Stimulated activated CD4-positive, alpha-beta T cell treated with anti-CD3 and anti-CD28 coated beads, Interleukin-15, amount 100 ng/mL, for 24 hours (primary cell): ENCODE measurements at regions not wholly inside any gene's neighbourhood (a gene's known extent, or its start where the extent isn't known, plus 50 kb on each side); places are given as distances from the start of the nearest gene placed in this dataset.
"Not testable (repeated sequence)": the region's sequence is repeated elsewhere in the genome, so short reads cannot be mapped to it uniquely, and the experiment has no call there.

ENCODE experiments used
- DNase-seq: peaks from one replicate; pipeline ENCODE4 v3.0.0-alpha.2; 2020

- DNase-seq = not testable (repeated sequence)
Observed at GRCh38 chr14:56990991-56991627, 180.8 kb upstream of the OTX2 start.

- DNase-seq = no peak
Observed at GRCh38 chr14:56989359-56989758, 179.1 kb upstream of the OTX2 start.

- DNase-seq = no peak
Observed at GRCh38 chr14:56979936-56980335, 169.7 kb upstream of the OTX2 start.

GRCh38 chr14:56976211-56976610 is 165.9 kb upstream of the OTX2 start:
- no peak for DNase-seq

- DNase-seq = no peak
Observed at GRCh38 chr14:56975521-56975920, 165.2 kb upstream of the OTX2 start.

- DNase-seq = no peak
Observed at GRCh38 chr14:56972948-56973347, 162.7 kb upstream of the OTX2 start.

GRCh38 chr14:56964895-56965294 is 154.6 kb upstream of the OTX2 start:
- no peak for DNase-seq

- no peak for DNase-seq
Observed at GRCh38 chr14:56963381-56963780, 153.1 kb upstream of the OTX2 start.

GRCh38 chr14:56962444-56963080 is 152.3 kb upstream of the OTX2 start:
- no peak for DNase-seq

GRCh38 chr14:56959869-56960268 is 149.6 kb upstream of the OTX2 start:
- DNase-seq = no peak

- DNase-seq = no peak
Observed at GRCh38 chr14:56959121-56959520, 148.8 kb upstream of the OTX2 start.

- no peak for DNase-seq
Observed at GRCh38 chr14:56956182-56956581, 145.9 kb upstream of the OTX2 start.

- no peak for DNase-seq
Observed at GRCh38 chr14:56955745-56956144, 145.5 kb upstream of the OTX2 start.

- DNase-seq = no peak
Observed at GRCh38 chr14:56953884-56954283, 143.6 kb upstream of the OTX2 start.

- DNase-seq = no peak
Observed at GRCh38 chr14:56952766-56953473, 142.6 kb upstream of the OTX2 start.

- no peak for DNase-seq
Observed at GRCh38 chr14:56949828-56950227, 139.5 kb upstream of the OTX2 start.

GRCh38 chr14:56945291-56945690 is 135.0 kb upstream of the OTX2 start:
- DNase-seq = no peak

GRCh38 chr14:56944397-56944796 is 134.1 kb upstream of the OTX2 start:
- DNase-seq = no peak

- no peak for DNase-seq
Observed at GRCh38 chr14:56933446-56933845, 123.2 kb upstream of the OTX2 start.

GRCh38 chr14:56918849-56919574 is 108.7 kb upstream of the OTX2 start:
- DNase-seq = no peak

- DNase-seq = no peak
Observed at GRCh38 chr14:56905282-56905681, 95.0 kb upstream of the OTX2 start.

GRCh38 chr14:56903304-56903969 is 93.2 kb upstream of the OTX2 start:
- no peak for DNase-seq

GRCh38 chr14:56902385-56902784 is 92.1 kb upstream of the OTX2 start:
- no peak for DNase-seq
